NCI-H1092 (cell line): ENCODE measurements at regions not wholly inside any gene's neighbourhood (a gene's known extent, or its start where the extent isn't known, plus 50 kb on each side); places are given as distances from the start of the nearest gene placed in this dataset.

Source experiments
- DNase-seq: peaks from one replicate; lab custom pipeline; 2025; lab: John Stamatoyannopoulos, UW

- DNase-seq: no peak
These were observed 52.8 kb upstream of the SV2C start for GRCh38 chr5:76030343-76030742.

GRCh38 chr5:76029739-76030138 is 53.4 kb upstream of the SV2C start:
- no peak for DNase-seq

- DNase-seq: no peak
These were observed 57.4 kb upstream of the SV2C start for GRCh38 chr5:76025790-76026189.

- peak; percentile 1 for DNase-seq
These were observed 58.1 kb upstream of the SV2C start for GRCh38 chr5:76025069-76025468.

GRCh38 chr5:76022611-76023010 is 60.6 kb upstream of the SV2C start:
- no peak for DNase-seq

GRCh38 chr5:76021936-76022584 is 61.1 kb upstream of the SV2C start:
- no peak for DNase-seq

- DNase-seq: no peak
These were observed 66.9 kb upstream of the SV2C start for GRCh38 chr5:76016258-76016657.

- no peak for DNase-seq
These were observed 69.2 kb upstream of the SV2C start for GRCh38 chr5:76014005-76014404.

- DNase-seq: no peak
These were observed 75.3 kb upstream of the SV2C start for GRCh38 chr5:76007904-76008303.

GRCh38 chr5:76000582-76000981 is 82.6 kb upstream of the SV2C start:
- DNase-seq: no peak

GRCh38 chr5:75993643-75994520 is 89.3 kb upstream of the SV2C start:
- no peak for DNase-seq

GRCh38 chr5:75993183-75993582 is 90.0 kb upstream of the SV2C start:
- DNase-seq: no peak

GRCh38 chr5:75992753-75993152 is 90.4 kb upstream of the SV2C start:
- DNase-seq: no peak

- no peak for DNase-seq
These were observed 98.1 kb upstream of the SV2C start for GRCh38 chr5:75985077-75985476.

GRCh38 chr5:75975496-75975895 is 107.7 kb upstream of the SV2C start:
- no peak for DNase-seq

- no peak for DNase-seq
These were observed 117.9 kb upstream of the SV2C start for GRCh38 chr5:75965292-75965691.

GRCh38 chr5:75964008-75964407 is 119.2 kb upstream of the SV2C start:
- no peak for DNase-seq

- DNase-seq: no peak
These were observed 119.6 kb upstream of the SV2C start for GRCh38 chr5:75963554-75963953.

GRCh38 chr5:75961818-75962217 is 121.4 kb upstream of the SV2C start:
- DNase-seq: no peak

GRCh38 chr5:75960129-75960528 is 123.1 kb upstream of the SV2C start:
- no peak for DNase-seq

GRCh38 chr5:75952963-75953362 is 130.2 kb upstream of the SV2C start:
- no peak for DNase-seq

- DNase-seq: no peak
These were observed 130.9 kb upstream of the SV2C start for GRCh38 chr5:75952291-75952690.

GRCh38 chr5:75951716-75952115 is 131.5 kb upstream of the SV2C start:
- no peak for DNase-seq

- DNase-seq: no peak
These were observed 132.0 kb upstream of the SV2C start for GRCh38 chr5:75951158-75951557.
